ENCODE measurements at regions not wholly inside any gene's neighbourhood (a gene's known extent, or its start where the extent isn't known, plus 50 kb on each side); places are given as distances from the start of the nearest gene placed in this dataset.
"Not testable (repeated sequence)": the region's sequence is repeated elsewhere in the genome, so short reads cannot be mapped to it uniquely, and the experiment has no call there.

DNA sequence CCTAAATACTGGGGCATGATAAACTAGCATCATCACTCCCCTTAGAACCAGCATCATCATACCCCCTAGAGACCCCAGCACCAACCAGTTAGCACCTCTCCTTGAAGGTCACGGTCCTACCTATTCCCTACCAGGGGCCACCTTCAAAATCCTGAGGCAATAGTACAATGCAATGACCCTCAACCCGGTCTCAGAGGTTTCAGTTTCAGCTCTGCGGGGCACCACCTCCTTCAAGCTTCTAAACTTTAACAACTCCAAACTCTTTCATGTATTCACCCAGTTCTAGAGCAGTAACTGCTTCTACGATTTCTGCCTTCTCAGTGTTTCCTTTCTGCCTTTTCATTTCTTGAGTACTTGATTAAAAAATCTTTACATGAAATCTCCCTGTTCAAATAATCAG is 130.1 kb upstream of the EPB41L4A start:
- Mint-ChIP-seq H3K36me3 (ENCODE audit: insufficient read depth) (no peaks in the 10 kb centered on the region), H3K4me1 (ENCODE audit: low read depth) (no peaks in the 10 kb centered on the region), H3K27me3 (ENCODE audit: low read depth) (no peaks in the 10 kb centered on the region), H3K4me3 (no peak overlapping the region), H3K9me3 (no peaks in the 10 kb centered on the region)
- ATAC-seq (no peak), DNase-seq (no peak)

DNA sequence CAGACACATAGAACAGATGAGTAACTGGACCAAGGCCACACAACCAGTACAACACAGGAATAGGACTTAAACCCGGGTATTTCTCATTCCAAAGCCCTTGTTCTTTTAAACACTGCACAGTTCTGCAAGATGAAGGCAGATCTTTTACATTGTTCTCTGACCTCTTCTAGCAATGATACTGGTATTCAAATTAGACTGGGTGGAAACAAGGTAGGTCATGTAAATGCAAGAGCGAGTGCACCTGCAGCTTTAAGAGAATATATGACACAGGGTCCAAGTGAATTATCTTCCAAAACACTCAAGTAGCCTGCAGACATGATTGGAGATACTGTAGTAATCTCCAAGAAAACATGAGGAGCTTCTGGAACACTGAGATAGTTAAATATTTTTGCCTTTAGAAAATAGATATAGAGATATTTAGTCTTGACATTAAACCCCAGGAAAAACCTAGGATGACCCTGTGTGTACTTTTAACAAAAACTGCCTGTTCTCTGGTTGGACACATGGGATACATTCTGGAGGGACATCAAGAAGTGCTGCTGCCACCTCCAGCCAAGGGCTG is 130.6 kb upstream of the EPB41L4A start:
- Mint-ChIP-seq H3K36me3 (ENCODE audit: insufficient read depth) (no peaks in the 10 kb centered on the region), H3K4me1 (ENCODE audit: low read depth) (no peaks in the 10 kb centered on the region), H3K9me3 (no peaks in the 10 kb centered on the region), H3K27me3 (ENCODE audit: low read depth) (no peaks in the 10 kb centered on the region), H3K4me3 (no peak overlapping the region)
- DNase-seq (no peak), ATAC-seq (no peak)

DNA sequence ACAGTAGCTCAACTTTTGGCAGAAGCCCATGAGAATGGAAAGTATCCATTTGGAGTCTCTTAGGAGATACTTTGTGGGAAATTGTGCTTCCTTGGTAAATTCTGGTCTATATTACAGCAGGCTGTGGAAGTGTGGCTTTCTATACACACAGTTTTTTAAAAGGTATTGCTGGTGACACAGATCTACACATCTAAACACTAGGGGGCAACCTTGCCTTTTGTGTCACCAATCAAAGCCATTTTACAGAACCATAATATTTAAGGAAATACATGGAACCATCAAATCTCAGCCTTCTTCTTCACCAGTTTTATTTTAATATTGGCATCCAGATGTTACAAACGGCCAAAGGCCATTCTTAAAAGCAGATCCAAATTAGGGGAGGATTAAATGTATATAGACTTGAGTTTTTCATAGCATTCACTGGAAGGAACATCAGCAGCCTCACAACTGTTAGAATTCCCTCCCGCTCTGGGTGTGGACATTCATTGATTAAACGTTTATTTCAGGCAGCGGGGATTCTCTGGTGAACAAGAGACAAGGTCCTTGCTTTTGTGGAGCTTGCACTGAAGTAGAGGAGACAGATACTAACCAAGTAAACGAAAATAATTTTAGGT is 132.4 kb upstream of the EPB41L4A start:
- ATAC-seq (peak in 1 of 2 donors; percentile 63), DNase-seq (peak; percentile 7)
- Mint-ChIP-seq H3K9me3 (no peaks in the 10 kb centered on the region), H3K36me3 (ENCODE audit: insufficient read depth) (no peaks in the 10 kb centered on the region), H3K4me1 (ENCODE audit: low read depth) (no peaks in the 10 kb centered on the region), H3K4me3 (no peak overlapping the region), H3K27me3 (ENCODE audit: low read depth) (no peaks in the 10 kb centered on the region)

DNA sequence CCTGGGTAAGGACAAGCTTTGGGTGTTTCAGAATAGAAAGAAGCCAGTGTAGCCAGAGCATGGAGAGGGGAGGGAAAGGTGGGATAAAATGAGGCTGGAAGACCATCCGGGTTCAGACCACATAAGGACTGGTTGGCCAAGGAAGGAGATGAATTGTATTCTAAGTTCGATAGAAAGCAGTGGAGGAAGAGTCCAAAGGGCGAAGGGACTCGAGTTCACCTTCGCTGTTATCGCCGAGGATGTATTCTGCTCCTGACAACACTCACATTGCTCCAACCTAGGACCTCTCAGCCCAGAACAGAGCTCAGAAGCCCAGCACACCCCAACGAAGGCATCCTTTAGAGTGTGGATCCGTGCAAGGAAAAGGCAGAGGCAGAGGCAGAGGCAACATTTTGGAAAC is 133.1 kb upstream of the EPB41L4A start:
- Mint-ChIP-seq H3K27me3 (ENCODE audit: low read depth) (no peaks in the 10 kb centered on the region), H3K4me1 (ENCODE audit: low read depth) (no peaks in the 10 kb centered on the region), H3K4me3 (no peak overlapping the region), H3K9me3 (no peaks in the 10 kb centered on the region), H3K36me3 (ENCODE audit: insufficient read depth) (no peaks in the 10 kb centered on the region)
- no peak for ATAC-seq
- DNase-seq = no peak

DNA sequence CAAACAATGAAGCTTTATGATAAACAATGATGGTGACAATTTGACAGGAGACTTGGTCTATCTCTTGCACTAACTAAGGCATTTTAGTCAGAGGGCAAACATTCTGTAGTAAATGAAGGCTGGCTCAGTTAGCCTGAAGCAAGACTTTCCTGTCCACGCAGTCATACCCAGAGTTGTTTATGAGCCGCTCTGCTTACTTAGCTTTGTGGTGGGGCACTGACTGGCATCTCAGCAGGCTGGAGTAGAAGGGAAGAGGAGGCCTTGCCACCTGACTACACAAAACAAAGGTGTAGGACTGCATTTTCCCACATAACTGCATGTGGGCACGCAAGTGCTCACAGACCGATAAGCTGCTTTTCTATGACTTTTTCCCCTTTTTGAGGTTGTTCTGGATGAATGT is 133.7 kb upstream of the EPB41L4A start:
- ATAC-seq (no peak), DNase-seq (no peak)
- Mint-ChIP-seq H3K4me3 (no peak overlapping the region), H3K36me3 (ENCODE audit: insufficient read depth) (no peaks in the 10 kb centered on the region), H3K4me1 (ENCODE audit: low read depth) (no peaks in the 10 kb centered on the region), H3K27me3 (ENCODE audit: low read depth) (no peaks in the 10 kb centered on the region), H3K9me3 (no peaks in the 10 kb centered on the region)

DNA sequence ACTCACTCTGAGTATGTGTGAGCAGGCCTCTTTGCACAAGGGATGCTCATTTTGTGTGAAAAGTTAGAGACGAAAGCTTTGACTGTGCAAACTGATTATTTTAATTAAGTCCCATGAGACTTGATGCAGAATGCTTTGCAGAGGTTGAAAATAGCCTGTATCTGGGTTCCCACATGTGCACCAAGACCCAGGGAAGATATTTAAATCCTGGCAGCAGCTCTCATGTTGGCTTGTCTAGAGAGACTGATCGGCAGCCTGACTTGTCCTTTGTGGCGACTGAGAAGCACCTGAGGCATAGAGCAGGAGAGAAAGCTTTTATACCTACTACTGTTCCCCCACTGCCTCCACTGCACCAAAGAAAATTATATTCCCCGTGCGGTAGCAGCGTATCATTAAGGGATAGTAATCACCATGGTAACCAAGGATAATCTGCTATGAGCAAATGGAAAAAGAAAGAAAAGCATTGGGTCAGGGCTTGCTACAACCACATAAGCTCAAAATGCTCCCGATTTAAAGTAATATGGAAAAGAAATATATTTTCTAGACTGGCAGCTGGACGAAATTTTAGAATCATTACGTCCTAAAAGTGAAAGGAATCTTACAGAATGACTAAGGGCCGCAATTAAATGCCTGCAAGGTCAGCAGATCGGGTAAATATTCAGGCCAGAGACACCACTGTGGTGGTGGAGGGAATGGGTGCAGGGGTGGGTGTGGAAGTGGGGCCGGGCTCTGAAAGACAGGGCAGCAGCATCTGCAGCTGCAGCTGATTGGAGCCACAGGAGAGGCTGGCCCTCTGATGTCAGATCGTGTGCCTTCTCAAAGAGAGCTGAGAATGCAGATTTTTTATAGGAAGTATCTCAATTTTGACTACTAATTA is 135.3 kb upstream of the EPB41L4A start:
- Mint-ChIP-seq H3K36me3 (ENCODE audit: insufficient read depth) (no peaks in the 10 kb centered on the region), H3K9me3 (no peaks in the 10 kb centered on the region), H3K4me3 (no peak overlapping the region), H3K4me1 (ENCODE audit: low read depth) (no peaks in the 10 kb centered on the region), H3K27me3 (ENCODE audit: low read depth) (no peaks in the 10 kb centered on the region)
- DNase-seq (no peak), ATAC-seq (no peak)

DNA sequence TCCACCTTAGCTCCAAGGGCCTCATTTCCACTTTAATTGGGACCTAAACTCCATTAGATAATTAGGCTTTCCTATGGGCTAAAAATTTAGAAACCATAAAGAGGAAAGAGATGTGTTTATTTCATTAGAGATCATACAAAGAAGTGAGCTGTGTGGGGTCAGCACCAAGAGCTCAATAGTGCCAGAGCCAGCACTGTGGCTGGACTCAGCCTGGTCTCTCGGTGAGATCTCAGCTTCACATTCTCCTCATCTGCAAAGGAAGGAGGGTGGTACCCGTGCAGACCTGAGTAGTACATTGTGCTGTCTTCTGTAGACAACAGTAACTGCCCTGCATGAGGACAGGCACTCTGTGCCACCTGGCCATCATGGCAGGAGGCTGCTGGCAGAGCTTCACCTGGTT is 136.1 kb upstream of the EPB41L4A start:
- Mint-ChIP-seq H3K36me3 (ENCODE audit: insufficient read depth) (no peaks in the 10 kb centered on the region), H3K27me3 (ENCODE audit: low read depth) (no peaks in the 10 kb centered on the region), H3K4me1 (ENCODE audit: low read depth) (no peaks in the 10 kb centered on the region), H3K4me3 (no peak overlapping the region), H3K9me3 (no peaks in the 10 kb centered on the region)
- ATAC-seq (no peak), DNase-seq (no peak)

DNA sequence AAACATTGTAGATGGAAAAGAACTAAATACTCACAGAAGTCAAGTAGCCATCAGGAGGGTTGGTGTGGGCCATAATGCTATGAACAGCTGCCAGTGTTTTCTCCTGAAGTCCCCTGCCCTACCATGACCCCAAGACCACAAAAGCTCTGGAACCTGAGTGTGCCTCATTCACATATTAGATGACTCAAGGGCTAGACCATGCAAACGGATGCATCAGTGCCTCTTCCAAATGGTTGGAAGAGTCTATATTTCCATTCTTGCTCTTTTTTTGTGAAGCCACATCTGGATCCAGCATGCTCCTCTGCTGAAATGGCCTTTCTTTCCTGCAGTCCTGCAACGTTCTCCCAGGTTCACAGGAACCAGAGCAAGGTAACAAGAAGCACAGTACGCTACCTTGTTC is 136.6 kb upstream of the EPB41L4A start:
- Mint-ChIP-seq H3K9me3 (no peaks in the 10 kb centered on the region), H3K4me3 (no peak overlapping the region), H3K36me3 (ENCODE audit: insufficient read depth) (no peaks in the 10 kb centered on the region), H3K27me3 (ENCODE audit: low read depth) (no peaks in the 10 kb centered on the region), H3K4me1 (ENCODE audit: low read depth) (no peaks in the 10 kb centered on the region)
- ATAC-seq (no peak), DNase-seq (no peak)

DNA sequence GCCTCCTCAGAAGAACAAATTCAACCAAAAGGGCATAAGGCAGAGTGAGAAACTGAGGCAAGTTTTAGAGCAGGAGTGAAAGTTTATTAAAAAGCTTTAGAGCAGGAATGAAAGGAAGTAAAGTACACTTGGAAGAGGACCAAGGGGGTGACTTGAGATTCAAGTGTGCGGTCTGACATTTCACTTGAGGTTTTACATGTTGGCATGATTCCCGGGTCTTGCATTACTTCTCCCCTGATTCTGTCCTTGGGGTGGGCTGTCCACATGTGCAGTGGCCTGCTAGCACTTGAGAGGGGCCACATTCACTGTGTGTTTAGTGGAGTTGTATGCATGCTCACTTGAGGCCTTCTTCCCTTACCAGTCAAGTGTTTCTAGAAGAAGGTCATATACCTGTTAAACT is 140.4 kb upstream of the EPB41L4A start:
- peaks cover 14% of the 10 kb centered on the region for H3K9me3 Mint-ChIP-seq
- H3K27me3 Mint-ChIP-seq (ENCODE audit: low read depth); H3K4me3 Mint-ChIP-seq; H3K4me1 Mint-ChIP-seq (ENCODE audit: low read depth); ATAC-seq; DNase-seq; H3K36me3 Mint-ChIP-seq (ENCODE audit: insufficient read depth): not testable (repeated sequence)

DNA sequence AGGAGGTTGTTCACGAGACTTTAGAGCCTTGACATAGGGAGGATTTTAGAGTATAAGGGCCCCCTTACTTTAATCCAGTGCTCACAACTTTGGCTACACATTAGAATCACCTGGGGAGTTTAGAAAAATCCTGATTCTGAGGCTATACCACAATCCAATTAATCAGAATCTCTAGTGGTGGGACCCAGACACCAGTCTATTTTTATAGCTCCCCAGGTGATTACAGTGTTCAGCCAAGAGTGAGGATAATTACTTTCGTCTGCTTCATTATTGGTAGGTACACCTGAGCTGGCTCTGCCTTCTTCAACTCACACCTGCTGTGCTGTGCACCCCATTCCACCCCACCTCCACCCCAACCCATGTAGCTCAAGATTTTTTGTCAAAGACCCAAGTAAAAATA is 141.3 kb upstream of the EPB41L4A start:
- Mint-ChIP-seq H3K36me3 (ENCODE audit: insufficient read depth) (no peaks in the 10 kb centered on the region), H3K4me1 (ENCODE audit: low read depth) (no peaks in the 10 kb centered on the region), H3K27me3 (ENCODE audit: low read depth) (peaks cover 2% of the 10 kb centered on the region), H3K9me3 (peaks cover 18% of the 10 kb centered on the region), H3K4me3 (no peak overlapping the region)
- DNase-seq = no peak
- no peak for ATAC-seq

DNA sequence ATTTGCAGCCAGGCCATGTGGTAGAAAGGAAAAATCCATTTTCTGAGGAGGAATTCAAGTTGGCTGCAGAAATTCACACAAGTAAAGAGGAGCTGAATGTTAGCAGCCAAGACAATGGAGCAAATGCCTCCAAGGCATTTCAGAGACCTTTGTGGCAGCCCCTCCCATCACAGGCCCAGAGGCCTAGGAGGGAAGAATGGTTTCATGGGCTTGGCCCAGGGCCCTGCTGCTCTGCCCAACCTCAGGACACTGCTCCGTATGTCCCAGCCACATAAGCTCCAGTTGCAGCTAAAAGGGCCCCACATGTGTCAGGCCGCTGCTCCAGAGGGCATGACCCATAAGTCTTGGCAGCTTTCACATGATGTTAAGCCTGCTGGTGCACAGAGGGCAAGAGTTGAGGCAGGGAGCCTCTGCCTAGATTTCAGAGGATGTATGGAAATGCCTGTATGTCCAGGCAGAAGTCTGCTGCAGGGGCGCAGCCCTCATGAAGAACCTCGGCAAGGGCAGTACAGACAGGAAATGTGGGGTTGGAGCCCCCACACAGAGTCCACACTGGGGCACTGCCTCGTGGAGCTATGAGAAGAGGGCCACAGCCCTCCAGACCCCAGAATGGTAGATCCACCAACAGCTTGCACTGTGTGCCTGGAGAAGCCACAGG is 144.2 kb upstream of the EPB41L4A start:
- no peak for ATAC-seq

DNA sequence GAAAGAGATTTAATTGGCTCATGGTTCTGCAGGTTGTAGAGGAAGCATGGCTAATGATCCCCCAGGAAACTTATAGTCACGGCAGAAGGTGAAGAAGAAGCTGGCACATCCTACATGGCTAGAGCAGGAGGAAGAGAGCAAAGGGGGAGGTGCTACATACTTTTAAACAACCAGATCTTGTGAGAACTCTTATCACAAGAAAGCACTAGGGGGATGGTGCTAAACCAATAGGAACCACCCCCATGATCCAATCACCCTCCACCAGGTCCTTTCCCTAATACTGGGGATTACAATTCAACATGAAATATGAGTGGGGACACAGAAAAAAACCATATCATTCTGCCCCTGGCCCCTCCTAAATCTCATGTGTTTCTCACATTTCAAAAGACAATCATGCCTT is 147.2 kb upstream of the EPB41L4A start:
- H3K4me1 Mint-ChIP-seq (ENCODE audit: low read depth) = no peaks in the 10 kb centered on the region
- ATAC-seq (no peak), DNase-seq (no peak)

More for the DNA sequence above, 144.2 kb upstream of the EPB41L4A start:
- H3K36me3 Mint-ChIP-seq (ENCODE audit: insufficient read depth) = no peaks in the 10 kb centered on the region
- no peak overlapping the region for H3K4me3 Mint-ChIP-seq
- peaks cover 18% of the 10 kb centered on the region for H3K9me3 Mint-ChIP-seq
- H3K27me3 Mint-ChIP-seq (ENCODE audit: low read depth) = peaks cover 7% of the 10 kb centered on the region
- H3K4me1 Mint-ChIP-seq (ENCODE audit: low read depth) = no peaks in the 10 kb centered on the region
- DNase-seq = no peak

DNA sequence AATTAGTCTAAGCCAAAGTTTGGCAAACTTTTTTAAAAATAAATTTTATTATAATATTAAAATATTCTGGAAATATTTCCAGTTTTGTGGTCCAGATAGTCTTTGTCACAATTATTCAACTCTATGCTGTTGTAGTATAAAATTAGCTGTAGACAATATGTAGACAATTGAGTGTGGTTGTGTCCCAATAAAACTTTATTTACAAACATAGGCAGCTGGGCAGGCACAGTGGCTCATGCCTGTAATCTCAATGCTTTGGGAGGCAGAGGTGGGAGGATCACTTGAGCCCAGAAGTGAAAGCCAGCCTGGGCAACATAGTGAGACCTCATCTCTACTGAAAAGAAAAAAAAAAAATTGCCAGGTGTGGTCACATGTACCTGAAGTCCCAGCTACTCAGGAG is 150.5 kb upstream of the EPB41L4A start:
- Mint-ChIP-seq H3K36me3 (ENCODE audit: insufficient read depth) (no peaks in the 10 kb centered on the region), H3K4me1 (ENCODE audit: low read depth) (no peaks in the 10 kb centered on the region), H3K4me3 (no peak overlapping the region), H3K27me3 (ENCODE audit: low read depth) (peaks cover 13% of the 10 kb centered on the region), H3K9me3 (peaks cover 3% of the 10 kb centered on the region)
- no peak for ATAC-seq
- DNase-seq = no peak

More for the DNA sequence above, 147.2 kb upstream of the EPB41L4A start:
- no peak overlapping the region for H3K4me3 Mint-ChIP-seq
- peaks cover 10% of the 10 kb centered on the region for H3K27me3 Mint-ChIP-seq (ENCODE audit: low read depth)
- H3K9me3 Mint-ChIP-seq = peaks cover 18% of the 10 kb centered on the region
- H3K36me3 Mint-ChIP-seq (ENCODE audit: insufficient read depth) = no peaks in the 10 kb centered on the region

DNA sequence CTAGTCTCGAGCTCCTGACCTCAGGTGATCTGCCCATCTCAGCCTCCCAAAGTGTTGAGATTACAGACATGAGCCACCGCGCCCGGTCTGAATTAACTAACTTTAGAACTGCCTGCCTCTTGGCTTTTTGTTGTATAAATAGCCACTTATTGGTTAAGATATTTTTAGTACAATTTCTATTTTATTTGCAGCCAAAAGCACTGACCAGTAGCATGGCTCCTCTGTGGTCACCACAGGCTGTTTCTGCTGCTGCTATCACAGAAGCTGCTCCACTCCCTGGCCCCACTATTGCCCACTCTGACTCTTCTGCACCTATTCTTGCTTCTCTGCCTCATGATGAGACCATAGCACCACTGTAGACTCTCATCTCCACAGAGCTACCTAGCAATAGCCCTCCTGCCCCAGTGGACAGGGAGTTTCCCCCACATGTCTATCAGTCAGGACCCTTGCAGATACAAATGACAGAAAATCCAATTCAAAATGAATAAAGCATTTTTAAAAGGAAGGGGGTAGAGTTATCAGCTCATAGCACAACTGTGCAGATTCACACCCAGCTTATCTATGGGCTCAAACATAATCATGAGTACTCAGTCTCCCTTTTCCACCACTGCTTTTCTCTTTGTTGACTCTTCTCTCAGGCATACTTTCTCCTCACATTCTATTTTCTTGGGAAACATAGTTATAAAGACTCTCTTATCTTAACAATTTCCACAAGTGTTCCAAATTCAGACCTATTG is 151.8 kb upstream of the EPB41L4A start:
- no peak for ATAC-seq
- Mint-ChIP-seq H3K4me3 (no peak overlapping the region), H3K36me3 (ENCODE audit: insufficient read depth) (no peaks in the 10 kb centered on the region), H3K27me3 (ENCODE audit: low read depth) (peaks cover 15% of the 10 kb centered on the region), H3K4me1 (ENCODE audit: low read depth) (no peaks in the 10 kb centered on the region), H3K9me3 (no peaks in the 10 kb centered on the region)
- no peak for DNase-seq

Data from activated T-cell treated with anti-CD3 and anti-CD28 coated beads, Interleukin-2, amount 50 U/mL, for 4 hours (primary cell).